Trophoblast cell (in vitro differentiated cells and primary cell): ENCODE measurements at regions not wholly inside any gene's neighbourhood (a gene's known extent, or its start where the extent isn't known, plus 50 kb on each side); places are given as distances from the start of the nearest gene placed in this dataset.
"Not testable (repeated sequence)": the region's sequence is repeated elsewhere in the genome, so short reads cannot be mapped to it uniquely, and the experiment has no call there.

Experiments used
- DNase-seq, 2 donors: peaks; one replicate each; pipeline ENCODE4 v3.0.0-alpha.2; 2016
- H2AFZ ChIP-seq: 2 replicates; pipeline ENCODE4 v1.6.1; 2013; ENCODE audit warnings: low read length, moderate library complexity, mild to moderate bottlenecking; ENCODE audit not compliant: insufficient read depth, poor library complexity
- H2AK5ac ChIP-seq: 2 replicates; pipeline ENCODE4 v1.6.1; 2013; ENCODE audit warnings: mild to moderate bottlenecking, low read length
- H2BK120ac ChIP-seq: 2 replicates; pipeline ENCODE4 v1.6.1; 2013; ENCODE audit warnings: low read length, mild to moderate bottlenecking, moderate library complexity; ENCODE audit not compliant: insufficient read depth, poor library complexity
- H2BK12ac ChIP-seq: 2 replicates; pipeline ENCODE4 v1.6.1; 2013; ENCODE audit warnings: mild to moderate bottlenecking, low read length, moderate library complexity
- H2BK5ac ChIP-seq: 2 replicates; pipeline ENCODE4 v1.6.1; 2013; ENCODE audit warnings: low read length, low read depth, moderate library complexity, mild to moderate bottlenecking; ENCODE audit not compliant: poor library complexity
- H3K14ac ChIP-seq: 2 replicates; pipeline ENCODE4 v1.6.1; 2013; ENCODE audit warnings: mild to moderate bottlenecking, low read length
- H3K18ac ChIP-seq: 2 replicates; pipeline ENCODE4 v1.6.1; 2013; ENCODE audit warnings: mild to moderate bottlenecking, low read length
- H3K23ac ChIP-seq: 2 replicates; pipeline ENCODE4 v1.6.1; 2013; ENCODE audit warnings: low read length
- H3K27ac ChIP-seq: 2 replicates; pipeline ENCODE4 v1.5.1; 2013; ENCODE audit warnings: low read depth, mild to moderate bottlenecking, inconsistent platforms, low read length, moderate library complexity
- H3K27me3 ChIP-seq: 2 replicates; pipeline ENCODE4 v1.6.1; 2013; ENCODE audit warnings: inconsistent platforms, mild to moderate bottlenecking, low read length, moderate library complexity; ENCODE audit not compliant: insufficient read depth
- H3K36me3 ChIP-seq, 2 experiments: 1 replicate in 1 of 2; 2 replicates in 1 of 2; pipeline ENCODE4 v1.6.1; 2013; ENCODE audit warnings: low read length in 2 of 2, mild to moderate bottlenecking in 2 of 2, moderate library complexity in 1 of 2; ENCODE audit not compliant: insufficient read depth in 2 of 2, control insufficient read depth in 1 of 2
- H3K4ac ChIP-seq: 2 replicates; pipeline ENCODE4 v1.6.1; 2013; ENCODE audit warnings: low read depth, mild to moderate bottlenecking, low read length, moderate library complexity
- H3K4me1 ChIP-seq, 2 experiments: 1 replicate in 1 of 2; 2 replicates in 1 of 2; pipeline ENCODE4 v1.6.1; 2013; ENCODE audit warnings: low read length in 2 of 2, mild to moderate bottlenecking in 2 of 2, moderate library complexity in 1 of 2; ENCODE audit not compliant: insufficient read depth in 2 of 2, control insufficient read depth in 1 of 2
- H3K4me2 ChIP-seq: 2 replicates; pipeline ENCODE4 v1.6.1; 2013; ENCODE audit warnings: inconsistent platforms, mild to moderate bottlenecking, low read length, moderate library complexity
- H3K4me3 ChIP-seq: 2 replicates; pipeline ENCODE4 v1.5.1; 2013; ENCODE audit warnings: mild to moderate bottlenecking, low read depth, low read length, inconsistent platforms
- H3K79me1 ChIP-seq: one replicate; pipeline ENCODE4 v1.6.1; 2013; ENCODE audit warnings: low read length
- H3K79me2 ChIP-seq: 2 replicates; pipeline ENCODE4 v1.6.1; 2013; ENCODE audit warnings: low read length, mild to moderate bottlenecking; ENCODE audit not compliant: control insufficient read depth, insufficient read depth, poor library complexity
- H3K9ac ChIP-seq: 2 replicates; pipeline ENCODE4 v1.6.1; 2013; ENCODE audit warnings: mild to moderate bottlenecking, low read length
- H3K9me3 ChIP-seq: 2 replicates; pipeline ENCODE4 v1.6.1; 2013; ENCODE audit warnings: low read depth, mild to moderate bottlenecking, control low read depth, inconsistent platforms, low read length; ENCODE audit not compliant: insufficient read depth
- H4K12ac ChIP-seq: 2 replicates; pipeline ENCODE4 v1.6.1; 2013; ENCODE audit warnings: low read depth, mild to moderate bottlenecking, low read length, moderate library complexity
- H4K8ac ChIP-seq: 2 replicates; pipeline ENCODE4 v1.6.1; 2013; ENCODE audit warnings: low read depth, mild to moderate bottlenecking, low read length, moderate library complexity
- H4K91ac ChIP-seq: one replicate; pipeline ENCODE4 v1.6.1; 2013; ENCODE audit warnings: low read depth, mild to moderate bottlenecking, low read length, moderate library complexity
- WGBS: extraction: QIAGEN DNeasy Blood & Tissue Kit; methylation state at CpG from one replicate; pipeline ENCODE4 v1.1.7; 2013; ENCODE audit warnings: missing lambda C conversion rate; ENCODE audit not compliant: insufficient read length, insufficient coverage; ENCODE audit errors: extremely low coverage; 5-methylcytosine and 5-hydroxymethylcytosine counted together

- Histone ChIP-seq H2BK120ac (no peak overlapping the region), H2BK5ac (no peak overlapping the region), H3K9ac (no peak overlapping the region), H2BK12ac (no peak overlapping the region), H3K4me2 (no peak overlapping the region), H2AK5ac (no peak overlapping the region), H3K4ac (no peak overlapping the region), H3K27ac (no peak overlapping the region), H4K12ac (no peak overlapping the region), H3K9me3 (no peaks in the 10 kb centered on the region), H2AFZ (no peak overlapping the region), H3K4me1 (no peaks in the 10 kb centered on the region), H3K23ac (no peak overlapping the region), H4K8ac (no peak overlapping the region), H3K36me3 (no peaks in the 10 kb centered on the region), H3K4me3 (no peak overlapping the region), H3K14ac (no peak overlapping the region), H4K91ac (no peak overlapping the region), H3K18ac (no peak overlapping the region), H3K79me1 (no peaks in the 10 kb centered on the region), H3K27me3 (no peaks in the 10 kb centered on the region), H3K79me2 (no peaks in the 10 kb centered on the region)
- WGBS: no CpG with 5 or more reads among the region's 1 CpG
- DNase-seq: no peak
These were observed 403.2 kb upstream of the KLHL29 start for GRCh38 chr2:22981785-22982184.

GRCh38 chr2:22984152-22984551 lies 400.8 kb upstream of the KLHL29 start:
- no CpG with 5 or more reads among the region's 25 CpGs for WGBS
- not testable (repeated sequence) for H2AK5ac ChIP-seq, H3K4me1 ChIP-seq, H2BK12ac ChIP-seq, H3K4ac ChIP-seq, H3K9ac ChIP-seq, H4K8ac ChIP-seq, H3K18ac ChIP-seq, H3K79me1 ChIP-seq, H3K23ac ChIP-seq, H3K79me2 ChIP-seq, H3K36me3 ChIP-seq, H2BK120ac ChIP-seq, H3K4me2 ChIP-seq, H2AFZ ChIP-seq, H4K91ac ChIP-seq, H3K27me3 ChIP-seq, H3K9me3 ChIP-seq, H3K4me3 ChIP-seq, H3K27ac ChIP-seq, H4K12ac ChIP-seq, DNase-seq, H2BK5ac ChIP-seq, H3K14ac ChIP-seq

GRCh38 chr2:22990246-22990645 lies 394.7 kb upstream of the KLHL29 start:
- H3K79me1 ChIP-seq: no peaks in the 10 kb centered on the region
- H3K18ac ChIP-seq: no peak overlapping the region
- WGBS: no CpG with 5 or more reads among the region's 3 CpGs
- H3K9ac ChIP-seq: no peak overlapping the region
- H3K4ac ChIP-seq: no peak overlapping the region
- no peak overlapping the region for H3K23ac ChIP-seq
- no peak overlapping the region for H3K4me2 ChIP-seq
- H2BK12ac ChIP-seq: no peak overlapping the region
- H3K79me2 ChIP-seq: no peaks in the 10 kb centered on the region
- no peak overlapping the region for H2AK5ac ChIP-seq
- H3K36me3 ChIP-seq: no peaks in the 10 kb centered on the region
- H2BK120ac ChIP-seq: no peak overlapping the region
- no peak overlapping the region for H2AFZ ChIP-seq
- no peaks in the 10 kb centered on the region for H3K4me1 ChIP-seq
- H2BK5ac ChIP-seq: no peak overlapping the region
- H4K8ac ChIP-seq: no peak overlapping the region
- no peak overlapping the region for H3K27ac ChIP-seq
- H4K12ac ChIP-seq: no peak overlapping the region
- no peaks in the 10 kb centered on the region for H3K27me3 ChIP-seq
- H3K9me3 ChIP-seq: no peaks in the 10 kb centered on the region
- DNase-seq: no peak
- no peak overlapping the region for H4K91ac ChIP-seq
- no peak overlapping the region for H3K14ac ChIP-seq
- H3K4me3 ChIP-seq: no peak overlapping the region

GRCh38 chr2:22991844-22992243 lies 393.1 kb upstream of the KLHL29 start:
- Histone ChIP-seq H4K8ac (no peak overlapping the region), H2BK120ac (no peak overlapping the region), H3K18ac (no peak overlapping the region), H3K9me3 (no peaks in the 10 kb centered on the region), H3K79me1 (no peaks in the 10 kb centered on the region), H3K4me2 (no peak overlapping the region), H3K27me3 (no peaks in the 10 kb centered on the region), H3K14ac (no peak overlapping the region), H2AFZ (no peak overlapping the region), H3K4me1 (no peaks in the 10 kb centered on the region), H3K9ac (no peak overlapping the region), H2BK12ac (no peak overlapping the region), H2BK5ac (no peak overlapping the region), H3K4ac (no peak overlapping the region), H3K4me3 (no peak overlapping the region), H3K36me3 (no peaks in the 10 kb centered on the region), H3K23ac (no peak overlapping the region), H2AK5ac (no peak overlapping the region), H4K91ac (no peak overlapping the region), H3K79me2 (no peaks in the 10 kb centered on the region), H4K12ac (no peak overlapping the region), H3K27ac (no peak overlapping the region)
- no CpG with 5 or more reads among the region's 3 CpGs for WGBS
- DNase-seq: no peak
